ENCODE measurements at regions not wholly inside any gene's neighbourhood (a gene's known extent, or its start where the extent isn't known, plus 50 kb on each side); places are given as distances from the start of the nearest gene placed in this dataset.
A peak's percentile ranks its signal among the peaks of the same experiment; 100 is the strongest.

- TF ChIP-seq CCAR2 (optimal IDR thresholded peaks at IDR 0.05; ENCODE audit: low read depth, low read length) = no peak
- TF ChIP-seq KLF16 (CRISPR knock-in tag; IDR thresholded peaks at IDR 0.05) = peak in 1 of 2 experiments; percentile 70; a peak in 1 of 4 replicates
- TF ChIP-seq DMAP1 (CRISPR knock-in tag; IDR thresholded peaks at IDR 0.05) = no peak
- no peak for TF ChIP-seq BCL3 (CRISPR knock-in tag; IDR thresholded peaks at IDR 0.05)
- TF ChIP-seq FOSL1 (CRISPR knock-in tag; IDR thresholded peaks at IDR 0.05; ENCODE audit: borderline replicate concordance) = no peak
- no peak for TF ChIP-seq FOXO4 (CRISPR knock-in tag; conservative IDR thresholded peaks at IDR 0.05)
- no peak for TF ChIP-seq NPAS2 (CRISPR knock-in tag; IDR thresholded peaks at IDR 0.05; ENCODE audit: borderline replicate concordance)
- TF ChIP-seq DR1 (CRISPR knock-in tag; IDR thresholded peaks at IDR 0.05) = peak; percentile 63
- TF ChIP-seq, protein P1, sequence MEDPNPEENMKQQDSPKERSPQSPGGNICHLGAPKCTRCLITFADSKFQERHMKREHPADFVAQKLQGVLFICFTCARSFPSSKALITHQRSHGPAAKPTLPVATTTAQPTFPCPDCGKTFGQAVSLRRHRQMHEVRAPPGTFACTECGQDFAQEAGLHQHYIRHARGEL (CRISPR knock-in tag; IDR thresholded peaks at IDR 0.05) = 0 out of 2 replicates have a peak, but pooled peaks have one; percentile 51
- no peak for TF ChIP-seq ZFP62 (CRISPR knock-in tag; IDR thresholded peaks at IDR 0.05)
- no peak for TF ChIP-seq ZNF558 (CRISPR knock-in tag; IDR thresholded peaks at IDR 0.05; ENCODE audit: borderline replicate concordance)
- TF ChIP-seq ZEB1 (IDR thresholded peaks at IDR 0.05; ENCODE audit: insufficient replicate concordance, low read depth) = peak; percentile 61
- no peak for TF ChIP-seq GATAD1 (CRISPR knock-in tag; IDR thresholded peaks at IDR 0.05)
- TF ChIP-seq HOXA7 (CRISPR knock-in tag; IDR thresholded peaks at IDR 0.05) = no peak
- no peak for TF ChIP-seq ZNF383 (CRISPR knock-in tag; IDR thresholded peaks at IDR 0.05; ENCODE audit: borderline replicate concordance)
- TF ChIP-seq USF2 (IDR thresholded peaks at IDR 0.05; ENCODE audit: low read depth, low read length) = no peak
- no peak; the same call in 1 of the 2 replicates for TF ChIP-seq USF2 (CRISPR knock-in tag; IDR thresholded peaks at IDR 0.05; ENCODE audit: borderline replicate concordance)
- TF ChIP-seq, protein P2, sequence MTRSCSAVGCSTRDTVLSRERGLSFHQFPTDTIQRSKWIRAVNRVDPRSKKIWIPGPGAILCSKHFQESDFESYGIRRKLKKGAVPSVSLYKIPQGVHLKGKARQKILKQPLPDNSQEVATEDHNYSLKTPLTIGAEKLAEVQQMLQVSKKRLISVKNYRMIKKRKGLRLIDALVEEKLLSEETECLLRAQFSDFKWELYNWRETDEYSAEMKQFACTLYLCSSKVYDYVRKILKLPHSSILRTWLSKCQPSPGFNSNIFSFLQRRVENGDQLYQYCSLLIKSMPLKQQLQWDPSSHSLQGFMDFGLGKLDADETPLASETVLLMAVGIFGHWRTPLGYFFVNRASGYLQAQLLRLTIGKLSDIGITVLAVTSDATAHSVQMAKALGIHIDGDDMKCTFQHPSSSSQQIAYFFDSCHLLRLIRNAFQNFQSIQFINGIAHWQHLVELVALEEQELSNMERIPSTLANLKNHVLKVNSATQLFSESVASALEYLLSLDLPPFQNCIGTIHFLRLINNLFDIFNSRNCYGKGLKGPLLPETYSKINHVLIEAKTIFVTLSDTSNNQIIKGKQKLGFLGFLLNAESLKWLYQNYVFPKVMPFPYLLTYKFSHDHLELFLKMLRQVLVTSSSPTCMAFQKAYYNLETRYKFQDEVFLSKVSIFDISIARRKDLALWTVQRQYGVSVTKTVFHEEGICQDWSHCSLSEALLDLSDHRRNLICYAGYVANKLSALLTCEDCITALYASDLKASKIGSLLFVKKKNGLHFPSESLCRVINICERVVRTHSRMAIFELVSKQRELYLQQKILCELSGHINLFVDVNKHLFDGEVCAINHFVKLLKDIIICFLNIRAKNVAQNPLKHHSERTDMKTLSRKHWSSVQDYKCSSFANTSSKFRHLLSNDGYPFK (CRISPR knock-in tag; IDR thresholded peaks at IDR 0.05; ENCODE audit: borderline replicate concordance) = no peak
- no peak for TF ChIP-seq CHCHD3 (CRISPR knock-in tag; IDR thresholded peaks at IDR 0.05)
- TF ChIP-seq ZNF10 (CRISPR knock-in tag; IDR thresholded peaks at IDR 0.05; ENCODE audit: borderline replicate concordance, low read depth) = no peak
- TF ChIP-seq JUNB (CRISPR knock-in tag; IDR thresholded peaks at IDR 0.05; ENCODE audit: borderline replicate concordance) = no peak
These were observed 130.7 kb upstream of the SERTAD2 start (continued) for GRCh38 chr2:64784168-64785061.

All from HepG2 (cell line).